ENCODE measurements at regions not wholly inside any gene's neighbourhood (a gene's known extent, or its start where the extent isn't known, plus 50 kb on each side); places are given as distances from the start of the nearest gene placed in this dataset.
"Not testable (repeated sequence)": the region's sequence is repeated elsewhere in the genome, so short reads cannot be mapped to it uniquely, and the experiment has no call there.

DNA sequence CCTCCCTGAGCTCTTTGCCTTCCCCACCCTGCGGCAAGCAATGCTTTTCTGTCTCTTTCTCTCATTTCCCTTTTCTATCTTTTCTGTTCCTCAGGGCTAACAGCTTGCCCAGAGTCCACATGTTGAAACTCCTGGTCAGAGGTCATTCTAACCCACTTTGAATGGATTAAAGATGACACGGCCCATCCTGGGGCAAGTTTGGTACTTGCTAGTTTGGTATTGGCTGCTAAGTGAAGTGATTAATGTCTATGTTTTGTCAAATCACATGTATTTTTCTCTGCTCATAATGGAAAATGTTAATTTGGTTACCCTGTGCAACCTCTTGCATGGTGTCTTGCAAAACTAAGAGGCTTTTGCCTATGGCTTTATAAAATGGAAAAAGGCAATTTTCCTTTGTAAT, 960.2 kb downstream of the CNTNAP5 start:
- TF ChIP-seq, protein P1, sequence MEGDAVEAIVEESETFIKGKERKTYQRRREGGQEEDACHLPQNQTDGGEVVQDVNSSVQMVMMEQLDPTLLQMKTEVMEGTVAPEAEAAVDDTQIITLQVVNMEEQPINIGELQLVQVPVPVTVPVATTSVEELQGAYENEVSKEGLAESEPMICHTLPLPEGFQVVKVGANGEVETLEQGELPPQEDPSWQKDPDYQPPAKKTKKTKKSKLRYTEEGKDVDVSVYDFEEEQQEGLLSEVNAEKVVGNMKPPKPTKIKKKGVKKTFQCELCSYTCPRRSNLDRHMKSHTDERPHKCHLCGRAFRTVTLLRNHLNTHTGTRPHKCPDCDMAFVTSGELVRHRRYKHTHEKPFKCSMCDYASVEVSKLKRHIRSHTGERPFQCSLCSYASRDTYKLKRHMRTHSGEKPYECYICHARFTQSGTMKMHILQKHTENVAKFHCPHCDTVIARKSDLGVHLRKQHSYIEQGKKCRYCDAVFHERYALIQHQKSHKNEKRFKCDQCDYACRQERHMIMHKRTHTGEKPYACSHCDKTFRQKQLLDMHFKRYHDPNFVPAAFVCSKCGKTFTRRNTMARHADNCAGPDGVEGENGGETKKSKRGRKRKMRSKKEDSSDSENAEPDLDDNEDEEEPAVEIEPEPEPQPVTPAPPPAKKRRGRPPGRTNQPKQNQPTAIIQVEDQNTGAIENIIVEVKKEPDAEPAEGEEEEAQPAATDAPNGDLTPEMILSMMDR (IDR thresholded peaks at IDR 0.05; ENCODE audit: low read depth, low read length, missing control alignments): no peak
- no peak for DNase-seq (ENCODE audit: extremely low read depth, low read depth)
- H3K4me3 ChIP-seq (replicated peaks; ENCODE audit: low read depth, low read length): no peak overlapping the region

- no peak overlapping the region for H3K4me3 ChIP-seq (replicated peaks; ENCODE audit: low read depth, low read length)
- DNase-seq (ENCODE audit: extremely low read depth, low read depth): no peak
- TF ChIP-seq, protein P1 (IDR thresholded peaks at IDR 0.05; ENCODE audit: low read depth, low read length, missing control alignments): no peak
These were observed 961.0 kb downstream of the CNTNAP5 start for GRCh38 chr2:124986136-124986535.

GRCh38 chr2:124986870-124987269, 961.8 kb downstream of the CNTNAP5 start:
- not testable (repeated sequence) for DNase-seq (ENCODE audit: extremely low read depth, low read depth); H3K4me3 ChIP-seq (replicated peaks; ENCODE audit: low read depth, low read length)

GRCh38 chr2:124987436-124987835, 962.3 kb downstream of the CNTNAP5 start:
- not testable (repeated sequence) for DNase-seq (ENCODE audit: extremely low read depth, low read depth); H3K4me3 ChIP-seq (replicated peaks; ENCODE audit: low read depth, low read length)

- TF ChIP-seq, protein P1 (IDR thresholded peaks at IDR 0.05; ENCODE audit: low read depth, low read length, missing control alignments): no peak
- no peak overlapping the region for H3K4me3 ChIP-seq (replicated peaks; ENCODE audit: low read depth, low read length)
- DNase-seq (ENCODE audit: extremely low read depth, low read depth): no peak
These were observed 963.0 kb downstream of the CNTNAP5 start for GRCh38 chr2:124988111-124988510.

- TF ChIP-seq, protein P1 (IDR thresholded peaks at IDR 0.05; ENCODE audit: low read depth, low read length, missing control alignments): no peak
These were observed 963.7 kb downstream of the CNTNAP5 start for GRCh38 chr2:124988794-124989193.

GRCh38 chr2:124993809-124994208, 968.7 kb downstream of the CNTNAP5 start:
- no peak for DNase-seq (ENCODE audit: extremely low read depth, low read depth)
- H3K4me3 ChIP-seq (replicated peaks; ENCODE audit: low read depth, low read length): no peak overlapping the region
- TF ChIP-seq, protein P1 (IDR thresholded peaks at IDR 0.05; ENCODE audit: low read depth, low read length, missing control alignments): no peak

More at GRCh38 chr2:124988794-124989193, 963.7 kb downstream of the CNTNAP5 start:
- H3K4me3 ChIP-seq (replicated peaks; ENCODE audit: low read depth, low read length): no peak overlapping the region
- no peak for DNase-seq (ENCODE audit: extremely low read depth, low read depth)

DNA sequence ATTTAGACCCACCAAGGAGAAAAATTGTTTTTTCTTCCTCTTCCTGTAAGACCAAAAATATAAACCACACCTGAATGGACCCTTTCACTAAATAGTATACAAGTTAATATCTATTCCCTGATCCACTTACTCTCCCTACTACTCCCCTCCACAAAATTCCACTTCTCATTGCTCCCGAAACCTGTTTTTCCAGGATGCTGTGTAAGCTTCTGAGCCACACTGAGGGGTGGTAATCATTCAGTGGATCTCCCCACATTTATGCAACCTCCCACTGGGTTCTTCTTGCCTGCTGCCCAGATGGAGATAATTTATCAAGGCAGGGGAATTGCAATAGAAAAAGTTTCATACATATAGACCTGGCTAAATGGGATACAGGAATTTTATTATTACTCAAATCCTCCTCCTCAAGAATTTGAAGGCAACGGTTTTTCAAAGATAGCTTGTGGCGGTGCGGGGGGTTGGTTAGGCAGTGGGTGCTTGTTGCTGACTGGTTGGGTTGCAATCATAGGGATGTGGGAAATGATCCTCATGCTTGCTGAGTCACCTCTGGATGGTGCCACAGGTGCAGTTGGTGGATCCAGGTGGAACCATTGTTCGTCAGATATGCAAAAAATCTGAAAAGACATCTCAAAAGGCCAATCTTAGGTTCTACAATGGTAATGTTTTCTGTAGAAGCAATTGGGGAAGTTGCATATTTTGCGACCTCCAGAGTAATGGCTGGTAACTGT, 970.3 kb downstream of the CNTNAP5 start:
- H3K4me3 ChIP-seq (replicated peaks; ENCODE audit: low read depth, low read length): no peak overlapping the region
- TF ChIP-seq, protein P1 (IDR thresholded peaks at IDR 0.05; ENCODE audit: low read depth, low read length, missing control alignments): no peak
- DNase-seq (ENCODE audit: extremely low read depth, low read depth): no peak

Measured in HFF-Myc (cell line).